ENCODE measurements at regions not wholly inside any gene's neighbourhood (a gene's known extent, or its start where the extent isn't known, plus 50 kb on each side); places are given as distances from the start of the nearest gene placed in this dataset.
A peak's percentile ranks its signal among the peaks of the same experiment; 100 is the strongest.

DNA sequence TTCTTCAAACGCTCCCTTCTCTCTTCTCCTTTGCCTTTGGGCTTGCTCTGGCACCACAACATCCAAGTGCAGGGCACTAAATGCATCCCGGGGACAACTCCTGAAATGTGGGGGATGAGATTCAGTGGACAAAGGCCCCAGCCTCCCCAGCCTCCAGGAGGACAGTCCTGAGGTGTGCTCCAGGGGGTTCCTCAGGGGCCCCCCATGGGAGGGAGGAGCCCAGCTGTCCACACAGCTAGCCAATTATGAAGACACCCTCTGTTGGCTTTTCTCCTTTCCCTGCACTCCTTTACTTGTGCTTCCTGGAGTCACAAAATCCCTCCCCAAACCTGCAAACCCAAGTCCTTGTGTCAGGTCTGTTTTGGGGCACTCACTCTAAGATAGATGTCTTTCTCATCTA, 735.4 kb downstream of the PTPRU start:
- H3K27me3 ChIP-seq (ENCODE audit: control insufficient read depth, insufficient read depth, low read length, poor library complexity, severe bottlenecking): no peaks in the 10 kb centered on the region
- Mint-ChIP-seq H3K4me1 (peaks cover 29% of the 10 kb centered on the region), H3K36me3 (ENCODE audit: low read depth) (no peaks in the 10 kb centered on the region), H3K4me3 (no peak overlapping the region), H3K9me3 (peaks cover 4% of the 10 kb centered on the region), H3K27ac (no peak overlapping the region), H3K27me3 (ENCODE audit: insufficient read depth) (peaks cover 20% of the 10 kb centered on the region)
- H3K9me3 ChIP-seq (ENCODE audit: control insufficient read depth, low read length): peaks cover 4% of the 10 kb centered on the region
- DNase-seq: no peak
- H3K9ac ChIP-seq (ENCODE audit: extremely low read depth, low read length, poor library complexity, severe bottlenecking): no peak overlapping the region
- H3K4me3 ChIP-seq (ENCODE audit: low read length): no peak overlapping the region
- TF ChIP-seq, protein P1, sequence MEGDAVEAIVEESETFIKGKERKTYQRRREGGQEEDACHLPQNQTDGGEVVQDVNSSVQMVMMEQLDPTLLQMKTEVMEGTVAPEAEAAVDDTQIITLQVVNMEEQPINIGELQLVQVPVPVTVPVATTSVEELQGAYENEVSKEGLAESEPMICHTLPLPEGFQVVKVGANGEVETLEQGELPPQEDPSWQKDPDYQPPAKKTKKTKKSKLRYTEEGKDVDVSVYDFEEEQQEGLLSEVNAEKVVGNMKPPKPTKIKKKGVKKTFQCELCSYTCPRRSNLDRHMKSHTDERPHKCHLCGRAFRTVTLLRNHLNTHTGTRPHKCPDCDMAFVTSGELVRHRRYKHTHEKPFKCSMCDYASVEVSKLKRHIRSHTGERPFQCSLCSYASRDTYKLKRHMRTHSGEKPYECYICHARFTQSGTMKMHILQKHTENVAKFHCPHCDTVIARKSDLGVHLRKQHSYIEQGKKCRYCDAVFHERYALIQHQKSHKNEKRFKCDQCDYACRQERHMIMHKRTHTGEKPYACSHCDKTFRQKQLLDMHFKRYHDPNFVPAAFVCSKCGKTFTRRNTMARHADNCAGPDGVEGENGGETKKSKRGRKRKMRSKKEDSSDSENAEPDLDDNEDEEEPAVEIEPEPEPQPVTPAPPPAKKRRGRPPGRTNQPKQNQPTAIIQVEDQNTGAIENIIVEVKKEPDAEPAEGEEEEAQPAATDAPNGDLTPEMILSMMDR (conservative IDR thresholded peaks at IDR 0.05): no peak
- peak overlapping the region; percentile 18 for H3K27ac ChIP-seq (ENCODE audit: low read depth, low read length)
- H3K36me3 ChIP-seq (ENCODE audit: control insufficient read depth, insufficient read depth, low read length): no peaks in the 10 kb centered on the region
- peaks cover 15% of the 10 kb centered on the region for H3K4me1 ChIP-seq (ENCODE audit: control insufficient read depth, insufficient read depth, low read length)
- WGBS, 2 experiments (ENCODE audit: insufficient coverage in 1 of 2, insufficient read length in 1 of 2): 91 to 100% methylated on average over 1 to 2 of the region's 2 CpGs

DNA sequence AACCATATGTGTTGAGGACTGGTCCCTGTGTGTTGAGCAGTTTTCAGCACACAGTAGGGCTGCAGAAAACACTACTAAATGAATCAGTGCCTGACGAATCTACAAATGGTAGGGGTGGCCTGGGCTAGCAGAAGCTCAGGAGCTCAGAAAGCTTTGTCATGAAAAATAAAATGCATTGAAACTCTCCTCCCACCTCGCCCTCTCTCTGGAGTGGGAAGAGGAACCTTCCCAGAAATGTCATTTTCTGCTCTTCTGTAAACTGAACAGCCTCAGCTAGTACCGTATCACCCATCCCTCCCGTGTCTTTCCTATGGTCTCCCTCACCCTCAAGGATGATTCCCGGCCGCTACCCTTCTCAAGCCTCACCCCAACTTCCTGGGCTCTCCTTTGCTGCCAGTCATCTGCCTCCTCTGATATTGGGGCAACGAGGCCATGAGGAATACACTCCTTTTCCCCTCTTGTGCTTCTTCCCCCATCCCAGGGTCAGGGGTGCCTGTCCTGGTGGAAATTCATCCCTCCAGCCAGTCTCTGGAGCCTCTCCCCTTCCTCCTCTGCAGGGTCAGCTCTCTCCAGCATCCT, 734.5 kb downstream of the PTPRU start:
- Mint-ChIP-seq H3K27ac (peak overlapping the region; percentile 11), H3K27me3 (ENCODE audit: insufficient read depth) (peaks cover 20% of the 10 kb centered on the region)

DNA sequence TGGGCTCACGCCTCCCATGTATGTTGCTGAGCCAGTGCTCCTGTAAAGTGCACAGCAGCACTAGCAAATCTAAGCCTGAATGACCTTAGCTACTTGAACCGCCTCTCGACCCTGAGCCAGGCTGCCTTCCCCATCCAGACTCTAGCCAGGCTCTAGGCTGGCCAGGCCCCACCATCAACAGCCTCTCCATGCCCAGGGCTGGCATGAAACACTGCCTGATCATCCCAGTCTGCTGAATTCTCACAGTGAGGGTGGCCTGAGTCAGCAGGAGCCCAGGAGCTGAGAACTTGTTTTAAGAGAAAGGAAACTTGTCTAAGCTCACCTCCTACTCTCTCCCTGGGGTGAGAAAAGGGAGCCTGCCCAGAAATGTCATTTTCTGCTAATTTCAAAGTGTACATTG, 733.3 kb downstream of the PTPRU start:
- no peak for DNase-seq
- H3K9me3 ChIP-seq (ENCODE audit: control insufficient read depth, low read length): peaks cover 4% of the 10 kb centered on the region
- Mint-ChIP-seq H3K9me3 (peaks cover 4% of the 10 kb centered on the region), H3K4me1 (peaks cover 28% of the 10 kb centered on the region), H3K27me3 (ENCODE audit: insufficient read depth) (peaks cover 20% of the 10 kb centered on the region), H3K27ac (no peak overlapping the region), H3K4me3 (no peak overlapping the region), H3K36me3 (ENCODE audit: low read depth) (no peaks in the 10 kb centered on the region)
- no peak overlapping the region for H3K9ac ChIP-seq (ENCODE audit: extremely low read depth, low read length, poor library complexity, severe bottlenecking)
- no peak overlapping the region for H3K27ac ChIP-seq (ENCODE audit: low read depth, low read length)
- TF ChIP-seq, protein P1 (conservative IDR thresholded peaks at IDR 0.05): no peak
- H3K36me3 ChIP-seq (ENCODE audit: control insufficient read depth, insufficient read depth, low read length): no peaks in the 10 kb centered on the region
- 82 to 90% methylated on average over 2 to 3 of the region's 3 CpGs for whole genome bisulfite sequencing, 2 experiments (ENCODE audit: insufficient coverage in 1 of 2, insufficient read length in 1 of 2)
- peaks cover 15% of the 10 kb centered on the region for H3K4me1 ChIP-seq (ENCODE audit: control insufficient read depth, insufficient read depth, low read length)
- H3K27me3 ChIP-seq (ENCODE audit: control insufficient read depth, insufficient read depth, low read length, poor library complexity, severe bottlenecking): no peaks in the 10 kb centered on the region
- H3K4me3 ChIP-seq (ENCODE audit: low read length): no peak overlapping the region

More for the DNA sequence above, 734.5 kb downstream of the PTPRU start:
- H3K27me3 ChIP-seq (ENCODE audit: control insufficient read depth, insufficient read depth, low read length, poor library complexity, severe bottlenecking): no peaks in the 10 kb centered on the region
- no peaks in the 10 kb centered on the region for H3K36me3 ChIP-seq (ENCODE audit: control insufficient read depth, insufficient read depth, low read length)
- Mint-ChIP-seq H3K4me1 (peaks cover 29% of the 10 kb centered on the region), H3K36me3 (ENCODE audit: low read depth) (no peaks in the 10 kb centered on the region), H3K4me3 (no peak overlapping the region), H3K9me3 (peaks cover 4% of the 10 kb centered on the region)
- no peak overlapping the region for H3K4me3 ChIP-seq (ENCODE audit: low read length)
- WGBS, 2 experiments (ENCODE audit: insufficient coverage in 1 of 2, insufficient read length in 1 of 2): 94% methylated on average over 4 to 7 of the region's 7 CpGs
- peaks cover 4% of the 10 kb centered on the region for H3K9me3 ChIP-seq (ENCODE audit: control insufficient read depth, low read length)
- TF ChIP-seq, protein P1 (conservative IDR thresholded peaks at IDR 0.05): no peak
- no peak overlapping the region for H3K9ac ChIP-seq (ENCODE audit: extremely low read depth, low read length, poor library complexity, severe bottlenecking)
- H3K27ac ChIP-seq (ENCODE audit: low read depth, low read length): no peak overlapping the region
- DNase-seq: no peak
- peaks cover 15% of the 10 kb centered on the region for H3K4me1 ChIP-seq (ENCODE audit: control insufficient read depth, insufficient read depth, low read length)

Measured in endodermal cell (in vitro differentiated cells).